A172 (cell line): ENCODE measurements at regions not wholly inside any gene's neighbourhood (a gene's known extent, or its start where the extent isn't known, plus 50 kb on each side); places are given as distances from the start of the nearest gene placed in this dataset.

ENCODE experiments used
- DNase-seq: peaks from one replicate; pipeline ENCODE4 v3.0.0-alpha.2; 2015; ENCODE audit warnings: low spot score

DNA sequence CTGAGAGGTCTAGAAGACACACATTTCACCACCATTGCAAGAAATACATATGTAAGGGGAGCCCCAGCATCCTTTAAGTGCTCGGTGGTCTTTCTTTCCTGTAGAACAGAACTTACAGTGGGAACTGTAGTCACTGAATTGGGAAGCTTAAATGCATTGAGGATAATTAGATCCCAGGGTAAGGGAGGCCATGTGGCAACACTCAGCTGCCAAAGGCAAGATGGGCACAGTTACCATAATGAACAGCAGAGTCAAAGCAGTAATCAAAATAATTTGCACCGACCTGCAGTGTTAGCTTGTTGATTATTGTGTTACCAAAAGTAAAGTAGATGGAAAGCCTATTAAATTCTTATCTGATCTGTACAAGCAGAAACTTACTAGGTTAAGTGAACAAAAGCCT, 291.2 kb upstream of the PCDH20 start:
- no peak for DNase-seq

- no peak for DNase-seq
These were observed 285.0 kb upstream of the PCDH20 start for GRCh38 chr13:61700620-61701019.

GRCh38 chr13:61700181-61700580, 284.5 kb upstream of the PCDH20 start:
- no peak for DNase-seq

GRCh38 chr13:61696676-61697075, 281.0 kb upstream of the PCDH20 start:
- DNase-seq: no peak

DNA sequence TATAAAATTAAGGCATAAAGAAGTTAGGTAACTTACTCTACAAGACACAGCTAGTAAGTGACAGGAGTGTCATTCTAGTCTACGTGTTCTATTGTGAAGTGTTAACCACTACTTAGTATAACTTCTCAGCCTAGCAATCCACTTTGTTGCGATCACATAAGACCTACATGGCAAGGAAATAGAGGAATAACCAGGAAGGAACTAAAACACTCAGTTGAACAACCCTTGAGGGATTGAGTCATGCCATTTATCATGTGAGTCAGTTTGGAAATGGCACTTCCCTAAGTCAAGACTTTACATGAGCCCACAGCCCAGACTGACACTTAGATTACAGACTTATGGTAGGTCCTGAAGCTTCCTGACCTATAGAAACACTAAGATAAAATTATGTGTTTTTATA, 279.5 kb upstream of the PCDH20 start:
- peak; percentile 67 for DNase-seq

GRCh38 chr13:61692691-61693090, 277.0 kb upstream of the PCDH20 start:
- no peak for DNase-seq

- no peak for DNase-seq
These were observed 270.0 kb upstream of the PCDH20 start for GRCh38 chr13:61685682-61686012.

DNA sequence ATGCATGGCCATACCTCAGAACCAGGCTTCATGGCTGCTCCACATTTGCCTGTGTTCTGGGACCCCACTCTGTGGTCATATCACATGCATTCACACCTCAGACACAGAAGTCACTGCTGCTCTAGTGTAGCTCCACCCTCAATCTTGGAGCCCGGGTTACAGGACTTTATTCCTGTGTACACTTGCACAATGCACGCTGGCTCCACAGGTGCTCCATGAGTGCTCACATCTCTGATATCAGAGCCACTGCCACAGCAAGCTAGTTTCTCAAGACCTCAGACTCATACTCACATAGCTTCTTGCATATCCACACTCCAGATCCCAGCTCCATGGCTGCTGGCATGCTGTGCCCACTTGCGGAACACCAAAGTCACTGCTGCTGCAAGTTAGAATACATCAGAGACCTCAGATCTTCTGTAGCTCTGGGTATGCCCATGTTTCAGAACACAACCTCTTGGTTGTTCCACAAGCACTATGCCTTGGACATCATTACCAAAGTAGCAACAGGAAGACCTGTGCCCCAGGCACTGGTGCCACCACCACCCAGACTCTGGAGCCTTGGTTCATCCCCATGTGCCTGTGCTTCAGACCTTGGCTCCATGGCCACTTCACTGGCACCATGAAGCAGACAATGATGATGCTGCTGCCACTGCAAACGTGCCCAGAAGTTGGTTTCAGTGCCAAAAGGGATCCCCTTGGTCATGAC, 269.5 kb upstream of the PCDH20 start:
- DNase-seq: no peak

DNA sequence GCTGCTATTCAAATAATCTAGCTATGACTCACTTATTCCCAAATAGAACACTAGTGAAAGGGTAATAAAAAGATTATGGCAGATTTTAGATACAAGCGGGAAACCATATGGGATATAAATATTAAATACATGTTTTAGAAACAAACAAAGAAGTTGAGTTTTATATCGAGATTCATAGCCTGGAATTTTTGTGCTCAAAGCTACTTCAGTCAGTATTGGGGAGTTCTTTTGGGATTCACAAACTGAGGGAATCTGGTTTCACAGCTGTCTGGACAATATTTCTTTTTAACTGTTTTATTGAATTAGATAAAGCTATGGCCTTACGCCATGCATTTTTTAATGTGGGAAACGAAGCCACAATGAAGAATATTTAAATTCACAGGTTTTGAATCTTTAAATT, 257.1 kb upstream of the PCDH20 start:
- no peak for DNase-seq

DNA sequence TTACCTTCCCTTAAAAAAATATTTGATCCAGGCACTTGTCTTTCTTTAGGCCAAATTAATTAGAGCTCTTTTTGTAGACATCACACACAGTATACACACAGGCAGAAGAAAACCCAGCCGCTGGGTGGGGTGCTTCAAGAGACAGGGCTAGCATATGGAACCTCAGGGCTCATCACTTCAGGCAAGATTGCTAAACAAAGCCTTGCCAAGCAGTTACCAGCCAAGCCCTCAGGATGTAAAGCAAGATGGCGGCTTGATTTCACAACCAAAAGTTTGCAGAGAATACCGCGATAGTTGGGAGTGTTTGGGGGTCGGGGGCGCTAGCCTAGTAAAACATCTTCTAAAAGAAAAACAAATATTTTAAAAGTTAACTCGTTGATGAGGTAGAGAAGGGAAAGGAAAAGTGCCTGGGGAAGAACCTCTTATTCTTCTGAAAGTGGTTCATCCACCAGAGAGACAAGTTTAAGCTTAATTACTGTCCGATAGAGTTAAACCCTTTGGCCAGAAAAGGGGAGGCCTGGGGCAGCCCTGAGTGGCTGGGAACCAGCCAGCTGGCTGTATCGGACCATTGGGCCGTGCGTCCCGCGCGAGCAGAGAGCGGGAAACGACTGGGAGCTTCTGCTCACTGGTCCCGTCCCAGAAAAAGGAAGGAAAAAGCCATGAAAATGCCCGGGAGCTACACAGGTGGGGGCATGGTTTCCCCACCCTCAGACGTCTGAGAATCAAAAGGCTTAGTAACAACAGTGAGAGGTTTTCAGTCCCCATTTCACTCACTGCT, 254.9 kb upstream of the PCDH20 start:
- DNase-seq: no peak

- peak; percentile 50 for DNase-seq
These were observed 249.4 kb upstream of the PCDH20 start for GRCh38 chr13:61664801-61665705.

DNA sequence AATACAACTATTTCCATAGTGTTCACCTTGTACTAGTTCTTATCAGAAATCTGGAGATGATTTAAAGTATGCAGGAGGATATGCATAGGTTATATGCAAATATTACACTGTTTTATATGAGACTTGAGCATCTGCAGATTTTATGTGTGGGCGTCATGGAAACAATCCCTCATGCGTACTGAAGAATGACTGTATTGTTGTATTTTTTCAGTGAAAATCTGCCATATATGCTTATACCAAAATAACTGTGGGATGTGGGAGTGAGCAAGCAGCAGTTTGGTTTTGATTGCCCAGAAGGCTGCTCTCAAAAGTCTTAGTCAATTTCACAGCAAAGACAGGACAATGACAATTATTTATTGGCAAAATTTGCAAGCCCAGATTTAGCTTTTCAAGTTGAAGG, 238.8 kb upstream of the PCDH20 start:
- no peak for DNase-seq

DNA sequence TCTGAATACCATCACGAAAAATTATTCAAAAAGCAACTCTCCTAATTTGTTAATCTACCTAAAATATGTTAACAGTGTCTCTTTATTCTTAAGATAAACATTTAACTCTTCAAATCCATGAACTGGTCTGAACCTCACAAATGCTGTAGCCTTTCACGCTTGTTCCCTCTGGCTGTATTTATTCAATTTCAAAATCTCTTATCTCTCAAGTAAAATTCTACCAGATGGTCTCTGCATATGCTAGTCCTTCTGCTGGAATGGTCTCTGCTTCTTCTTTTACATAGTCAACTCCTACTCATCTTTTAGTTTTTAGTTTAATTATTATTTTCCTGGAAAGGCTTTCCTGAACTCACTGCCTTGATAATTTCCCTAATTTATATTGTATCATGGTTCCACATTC, 232.9 kb upstream of the PCDH20 start:
- DNase-seq: no peak

- no peak for DNase-seq
These were observed 196.5 kb upstream of the PCDH20 start for GRCh38 chr13:61612192-61612591.

DNA sequence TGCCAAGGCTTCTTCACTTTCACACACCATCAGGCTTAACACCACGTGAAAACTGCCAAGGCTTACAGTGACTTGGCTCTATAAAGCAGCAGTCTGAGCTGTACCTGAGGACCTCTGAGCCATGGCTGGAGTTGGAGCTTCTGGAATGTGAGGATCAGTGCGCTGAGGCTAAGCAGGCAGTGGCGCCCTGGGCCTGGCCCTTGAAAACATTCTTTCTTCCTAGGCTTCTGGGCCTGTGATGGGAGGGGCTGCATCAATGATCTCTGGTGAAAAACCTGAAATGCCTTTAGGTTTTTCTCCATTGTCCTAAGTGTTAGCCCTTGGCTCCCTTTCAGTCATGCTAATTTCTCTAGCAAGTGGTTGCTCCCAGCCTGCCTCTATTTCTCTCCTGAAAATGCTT, 192.5 kb upstream of the PCDH20 start:
- DNase-seq: no peak

DNA sequence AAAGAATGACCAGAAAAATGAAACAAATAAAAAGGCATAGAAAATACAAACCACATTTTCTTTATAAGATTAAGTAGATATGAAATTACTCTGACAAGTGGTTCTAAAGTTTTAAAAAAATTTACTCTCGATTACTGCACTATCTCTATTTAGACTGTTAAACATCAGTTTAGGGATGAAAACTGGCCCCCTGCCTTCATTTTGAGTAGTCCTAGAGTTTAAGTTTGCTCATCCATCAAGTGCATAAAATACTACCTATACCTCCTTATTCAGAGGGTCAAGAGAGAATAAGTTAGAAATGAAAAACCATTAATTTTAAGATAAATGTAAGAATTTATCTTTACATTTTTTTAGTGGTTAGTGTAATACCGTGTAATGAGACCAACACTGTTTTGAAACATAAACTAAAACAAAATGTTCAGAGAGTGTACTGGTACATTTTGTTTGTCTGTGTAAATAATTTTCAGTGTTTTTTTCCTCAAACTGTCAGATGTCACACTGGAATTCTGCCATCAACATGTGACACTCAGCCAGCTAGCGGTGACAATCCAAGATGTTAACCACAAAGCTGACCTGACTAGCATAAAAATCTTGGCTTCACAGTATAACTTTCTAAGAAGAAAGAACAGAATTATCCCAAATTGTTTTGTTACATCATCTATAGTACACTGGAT, 184.8 kb upstream of the PCDH20 start:
- DNase-seq: no peak

DNA sequence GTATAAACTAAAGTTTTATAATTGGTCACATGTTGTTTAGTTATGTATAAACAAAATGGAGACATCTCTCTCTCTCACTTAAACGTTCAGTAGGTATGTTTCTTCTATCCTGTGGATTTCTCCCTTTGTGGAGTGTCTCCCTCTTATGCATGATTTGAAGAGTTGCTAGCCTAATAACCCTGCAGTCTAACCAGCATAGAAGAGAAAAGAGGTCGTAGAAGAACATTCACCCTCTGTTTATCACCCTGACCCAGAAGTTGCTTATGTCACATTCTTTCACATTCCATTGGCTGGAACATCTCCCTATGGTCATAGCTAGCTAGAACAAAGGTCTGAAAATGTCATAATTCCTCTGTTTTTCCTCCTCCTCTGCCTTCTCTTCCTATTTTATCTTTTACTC, 176.8 kb upstream of the PCDH20 start:
- DNase-seq: no peak

DNA sequence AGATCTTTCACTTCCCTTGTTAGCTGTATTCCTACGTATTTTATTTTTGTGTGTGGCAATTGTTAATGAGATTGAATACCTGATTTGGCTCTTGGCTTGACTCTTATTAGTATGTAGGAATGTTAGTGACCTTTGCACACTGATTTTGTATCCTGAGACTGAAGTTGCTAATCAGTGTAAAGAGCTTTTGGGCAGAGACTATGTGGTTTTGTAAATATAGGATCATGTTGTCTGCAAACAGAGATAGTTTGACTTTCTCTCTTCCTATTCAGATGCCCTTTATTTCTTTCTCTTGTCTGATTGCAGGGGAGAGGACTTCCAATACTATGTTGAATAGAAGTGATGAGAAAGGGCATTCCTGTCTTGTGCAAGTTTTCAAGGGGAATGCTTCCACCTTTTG, 160.3 kb upstream of the PCDH20 start:
- no peak for DNase-seq

- no peak for DNase-seq
These were observed 148.0 kb upstream of the PCDH20 start for GRCh38 chr13:61563645-61564044.

DNA sequence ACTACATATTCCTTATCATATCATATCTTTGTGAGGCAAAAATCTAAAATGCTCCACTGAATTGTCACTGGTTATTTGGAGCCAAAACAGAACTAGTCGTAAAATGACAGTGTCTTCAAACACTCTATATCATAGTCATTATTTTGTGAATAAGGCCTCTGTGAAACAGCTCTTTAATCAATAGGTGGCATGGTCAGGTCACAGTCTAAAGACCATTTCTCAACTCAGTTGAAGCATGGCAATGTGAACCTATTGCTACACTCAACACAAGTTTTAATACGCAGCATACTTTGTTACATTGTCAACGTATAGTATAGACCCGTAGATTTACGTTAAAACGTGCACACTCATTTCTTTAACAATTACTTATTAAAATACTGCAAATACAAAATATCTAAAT, 131.3 kb upstream of the PCDH20 start:
- no peak for DNase-seq

DNA sequence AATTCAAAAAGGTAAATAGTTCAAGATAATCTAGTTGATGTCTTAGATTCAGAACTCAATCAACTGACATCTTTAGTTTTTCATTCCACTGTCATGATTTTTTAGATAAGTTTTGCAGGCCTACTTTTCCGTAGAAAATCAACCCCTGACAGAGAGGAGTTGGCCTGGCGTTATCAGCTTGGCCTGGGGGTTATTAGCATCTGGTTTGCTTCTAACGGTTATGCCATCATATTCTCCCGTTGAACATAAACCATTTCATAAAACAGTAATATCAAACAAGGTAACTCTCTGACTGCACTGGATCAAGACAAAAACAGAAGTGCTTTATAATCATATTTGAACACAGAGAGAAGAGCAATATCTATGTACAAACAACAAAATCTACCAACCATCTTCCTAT, 130.8 kb upstream of the PCDH20 start:
- DNase-seq: no peak

GRCh38 chr13:61536433-61536832, 120.8 kb upstream of the PCDH20 start:
- DNase-seq: no peak
